GM19324 (cell line): ENCODE measurements at regions not wholly inside any gene's neighbourhood (a gene's known extent, or its start where the extent isn't known, plus 50 kb on each side); places are given as distances from the start of the nearest gene placed in this dataset.
"Not testable (repeated sequence)": the region's sequence is repeated elsewhere in the genome, so short reads cannot be mapped to it uniquely, and the experiment has no call there.

Experiments used
- ATAC-seq: cut with Tn5 transposase; IDR thresholded peaks from one replicate; pipeline ENCODE4 v1.9.1; 2021; ENCODE audit warnings: mild to moderate bottlenecking, moderate library complexity; ENCODE audit not compliant: unreplicated experiment, low FRiP score

DNA sequence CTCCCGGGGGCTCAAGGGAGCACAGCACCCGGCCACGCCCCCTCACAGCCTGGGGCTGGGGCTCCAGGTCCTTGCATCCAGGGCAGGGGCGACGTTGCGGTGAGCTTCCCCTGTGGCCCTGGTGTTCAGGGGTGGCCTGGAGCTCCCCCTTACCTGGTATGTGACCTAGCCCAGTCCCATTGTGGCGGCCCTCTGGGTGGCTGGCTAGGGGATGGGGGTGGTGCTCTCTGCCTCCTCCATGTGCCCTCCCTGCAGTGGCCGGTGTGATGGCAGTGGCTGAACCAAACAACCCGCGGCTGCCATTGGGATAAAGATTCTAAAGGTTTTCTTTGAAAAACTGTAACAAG, 288.3 kb downstream of the RDH14 start:
- ATAC-seq: no peak

DNA sequence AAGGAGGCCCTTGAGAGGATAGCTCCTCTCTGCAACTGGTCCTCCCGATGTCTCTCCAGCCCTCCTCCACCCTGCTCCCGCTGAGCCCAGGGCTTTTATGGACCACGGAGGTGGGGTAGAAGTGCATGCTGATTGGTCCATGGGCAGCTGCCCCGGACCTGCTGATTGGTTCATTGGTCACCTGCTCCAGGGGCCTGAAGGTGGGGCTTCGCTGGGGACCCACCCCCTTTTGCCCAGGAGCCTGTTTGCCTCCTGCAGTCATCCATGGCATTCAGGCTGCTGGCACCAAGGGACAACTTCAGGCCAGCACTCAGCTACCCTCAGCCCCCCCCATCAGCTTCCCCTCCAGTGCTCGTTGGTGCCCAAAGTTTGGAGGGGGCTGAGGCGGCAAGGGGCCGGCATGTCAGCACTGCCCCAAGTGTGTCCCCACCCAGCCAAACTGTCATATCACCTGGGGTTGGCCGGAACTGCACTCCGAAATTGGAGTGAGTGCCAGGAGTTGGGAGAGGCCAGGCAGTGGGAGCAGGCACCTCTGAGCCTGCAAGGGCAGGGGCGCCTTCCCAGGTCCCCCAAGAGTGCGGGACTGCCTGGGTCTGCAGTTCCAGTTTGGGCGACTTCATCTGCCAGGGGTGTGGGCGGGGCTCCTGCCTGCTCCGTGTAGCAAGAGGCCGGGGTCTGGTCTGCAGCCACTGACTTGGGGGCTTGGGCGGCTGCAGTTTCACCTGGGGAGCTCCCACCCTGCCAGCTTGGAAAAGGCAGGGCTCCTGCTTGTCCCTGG, 288.9 kb downstream of the RDH14 start:
- ATAC-seq: no peak

DNA sequence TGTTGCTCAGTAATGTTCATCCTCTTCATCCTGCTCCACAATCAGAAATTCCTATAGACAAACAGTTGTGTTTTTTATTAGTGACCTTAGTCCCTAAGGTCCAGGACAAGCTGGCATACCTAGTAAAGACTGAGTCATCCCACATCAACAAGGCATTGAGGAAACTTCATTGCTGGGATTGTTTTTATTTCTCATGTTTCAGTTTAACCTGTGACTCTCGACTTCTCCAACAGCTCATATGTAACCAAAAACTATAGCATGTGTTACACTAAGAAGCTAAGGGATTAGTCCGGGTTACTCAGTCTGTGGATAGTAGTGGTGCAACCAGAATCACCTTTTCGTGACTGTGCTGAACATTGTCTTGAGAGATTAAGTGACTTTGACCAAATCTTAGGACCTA, 292.1 kb downstream of the RDH14 start:
- no peak for ATAC-seq

DNA sequence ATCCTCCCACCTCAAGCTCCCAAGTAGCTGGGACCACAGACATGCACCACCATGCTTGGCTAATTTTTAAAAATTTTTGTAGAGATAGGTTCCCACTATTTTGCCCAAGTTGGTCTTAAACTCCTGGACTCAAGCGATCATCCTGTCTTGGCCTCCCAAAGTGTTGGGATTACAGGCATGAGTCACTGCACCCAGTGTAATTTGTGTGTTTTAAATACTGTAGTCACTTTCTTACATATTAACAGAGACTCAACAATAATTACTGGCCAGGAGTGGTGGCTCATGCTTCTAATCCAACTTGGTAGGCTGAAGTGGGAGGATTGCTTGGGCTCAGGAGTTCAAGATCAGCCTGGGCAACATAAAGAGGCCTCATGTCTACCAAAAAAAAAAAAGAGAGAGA, 293.0 kb downstream of the RDH14 start:
- ATAC-seq: no peak

DNA sequence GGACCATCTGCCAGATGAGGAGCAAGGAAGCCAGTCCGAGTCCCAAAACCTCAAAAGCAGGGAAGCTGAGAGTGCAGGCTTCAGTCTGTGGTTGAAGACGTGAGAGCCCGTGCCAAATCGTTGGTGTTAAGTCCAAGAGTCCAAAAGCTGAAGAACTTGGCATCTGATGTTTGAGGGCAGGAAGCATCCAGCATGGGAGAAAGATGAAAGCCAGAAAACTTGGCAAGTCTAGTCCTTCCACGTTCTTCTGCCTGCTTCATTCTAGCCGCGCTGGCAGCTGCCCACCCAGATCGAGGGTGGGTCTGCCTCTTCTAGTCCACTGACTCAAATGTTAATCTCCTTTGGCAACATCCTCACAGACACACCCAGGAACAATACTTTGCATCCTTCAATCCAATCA, 293.8 kb downstream of the RDH14 start:
- not testable (repeated sequence) for ATAC-seq

DNA sequence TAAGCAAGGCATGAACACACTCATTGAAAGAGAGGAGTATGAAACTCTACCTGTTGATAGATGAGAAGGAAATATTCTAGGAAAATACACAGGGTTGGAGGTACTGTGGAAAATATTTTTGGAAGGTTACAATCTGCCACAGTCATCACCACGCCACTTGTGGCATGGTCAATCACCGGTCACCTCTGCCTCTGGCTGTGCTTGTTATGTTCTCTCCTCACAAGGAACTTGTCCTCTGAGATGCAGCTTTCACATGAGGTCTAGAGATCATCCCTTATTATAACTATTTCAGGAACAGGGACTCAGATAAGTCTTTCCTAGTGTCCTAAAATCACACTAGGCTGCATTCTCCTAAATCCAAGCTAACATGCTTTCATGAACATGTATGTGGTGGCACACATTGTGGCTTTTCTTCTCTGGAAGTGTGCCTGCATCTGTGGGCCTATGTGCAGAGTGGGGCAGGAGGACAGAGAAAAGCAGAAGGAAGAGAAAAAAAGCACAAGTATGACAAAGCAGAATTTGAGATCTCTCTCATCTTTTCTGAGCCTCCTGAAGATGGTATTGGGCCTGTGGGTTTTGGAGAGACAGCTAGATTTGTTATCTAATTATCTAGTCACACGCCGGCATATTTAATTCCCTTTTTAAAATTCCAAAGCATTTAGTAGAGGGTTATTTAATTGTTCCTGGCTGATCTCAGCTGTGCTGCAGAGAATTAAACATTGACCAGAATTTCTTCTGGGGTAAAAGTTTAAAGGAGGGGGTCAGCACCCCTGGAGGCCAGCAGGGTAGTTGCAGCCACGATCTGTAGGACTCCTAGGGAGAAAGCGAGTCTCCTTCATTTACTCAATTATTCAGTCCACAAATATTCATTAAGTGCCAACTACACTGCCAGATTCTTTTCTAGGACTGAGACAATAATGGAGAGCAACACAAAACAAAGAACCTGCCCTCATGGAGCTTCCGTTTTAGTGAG, 294.6 kb downstream of the RDH14 start:
- no peak for ATAC-seq

DNA sequence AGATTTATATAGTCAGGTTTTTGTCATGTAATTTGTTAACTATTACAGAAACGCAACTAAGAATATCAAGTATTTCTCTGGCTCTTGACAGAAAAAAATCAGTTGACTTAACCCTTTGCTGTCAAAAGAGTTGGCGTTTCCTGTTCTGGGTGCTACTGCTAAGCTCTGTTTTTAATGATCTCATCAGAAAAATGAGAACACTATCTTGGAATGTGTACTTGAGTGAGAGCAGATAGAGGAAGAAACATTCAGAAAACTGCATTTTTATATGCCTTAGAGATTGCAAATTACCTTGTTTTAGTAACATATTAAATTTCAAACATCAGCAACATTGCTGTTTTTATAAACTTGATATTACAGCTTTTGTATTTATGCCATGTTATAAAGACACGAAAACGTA, 297.9 kb downstream of the RDH14 start:
- no peak for ATAC-seq

DNA sequence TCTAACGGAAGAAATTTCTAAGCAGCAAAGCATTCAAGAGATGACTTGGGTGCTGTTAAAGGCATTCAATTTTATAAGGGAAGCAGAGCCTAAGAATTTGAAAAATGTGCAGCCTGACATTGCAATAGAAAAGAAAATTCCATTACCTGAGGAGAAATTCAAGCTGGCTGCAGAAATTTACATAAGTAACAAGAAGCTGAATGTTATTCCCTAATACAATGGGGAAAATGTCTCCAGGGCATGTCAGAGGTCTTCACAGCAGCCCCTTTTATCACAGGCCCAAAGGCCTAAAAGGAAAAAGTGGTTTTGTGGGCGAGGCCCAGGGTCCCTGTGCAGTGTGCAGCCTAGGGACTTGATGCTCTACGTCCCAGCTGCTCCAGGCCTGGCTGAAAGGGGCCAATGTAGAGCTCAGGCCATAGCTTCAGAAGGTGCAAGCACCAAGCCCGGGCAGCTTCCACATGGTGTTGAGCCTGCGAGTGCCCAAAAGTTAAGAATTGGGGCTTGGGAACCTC, 306.7 kb downstream of the RDH14 start:
- ATAC-seq: no peak

DNA sequence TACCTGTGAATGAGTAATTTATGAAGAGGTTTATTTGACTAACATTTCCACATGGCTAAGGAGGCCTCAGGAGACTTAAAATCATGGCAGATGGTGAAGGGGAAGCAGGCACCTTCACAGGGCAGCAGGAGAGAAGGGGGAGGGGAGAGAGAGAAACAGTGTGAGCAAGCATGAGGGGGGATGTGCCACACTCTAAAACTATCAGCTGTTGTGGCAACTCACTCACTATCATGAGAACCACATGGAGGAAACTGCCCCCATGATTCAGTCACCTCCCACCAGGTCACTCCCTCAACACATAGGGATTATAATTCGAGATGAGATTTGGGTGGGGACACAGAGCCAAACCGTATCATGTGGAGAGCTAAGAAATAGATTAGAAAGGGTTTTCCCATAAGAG, 309.0 kb downstream of the RDH14 start:
- ATAC-seq: no peak

DNA sequence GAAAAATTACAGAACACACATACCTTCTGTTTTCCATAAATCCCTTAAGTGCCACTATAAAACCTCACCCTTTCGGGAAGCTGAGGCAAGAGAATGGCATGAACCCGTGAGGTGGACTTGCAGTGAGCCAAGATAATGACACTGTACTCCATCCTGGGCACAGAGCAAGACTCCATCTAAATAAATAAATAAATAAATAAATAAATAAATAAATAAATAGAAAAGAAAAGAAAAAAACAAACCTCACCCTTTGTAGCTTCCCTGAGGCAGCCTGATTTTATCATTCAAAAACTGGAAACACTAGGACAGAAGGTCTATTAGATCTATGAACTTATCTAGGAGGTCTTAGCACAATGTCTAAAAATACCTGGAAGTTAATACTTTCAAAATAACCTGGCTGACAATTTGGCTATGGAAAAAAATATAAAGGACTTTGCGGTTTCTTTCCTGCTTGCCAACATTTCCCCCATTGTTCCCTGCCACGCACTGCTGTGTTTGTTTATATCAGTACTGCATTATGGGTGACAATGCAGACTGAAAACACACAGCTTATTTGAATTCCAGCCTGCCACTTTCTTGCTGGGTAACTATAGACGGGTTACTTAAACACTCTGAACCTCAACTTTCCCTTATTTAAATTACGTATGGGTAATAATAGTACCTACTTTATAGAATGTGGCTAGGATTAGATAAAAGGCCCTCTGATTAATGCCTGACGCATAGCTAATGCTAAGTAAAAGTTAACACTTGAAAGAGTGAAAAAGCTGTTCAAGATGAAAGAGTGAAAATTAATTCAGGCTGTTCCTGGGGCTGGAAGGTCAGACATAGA, 313.0 kb downstream of the RDH14 start:
- ATAC-seq: no peak

DNA sequence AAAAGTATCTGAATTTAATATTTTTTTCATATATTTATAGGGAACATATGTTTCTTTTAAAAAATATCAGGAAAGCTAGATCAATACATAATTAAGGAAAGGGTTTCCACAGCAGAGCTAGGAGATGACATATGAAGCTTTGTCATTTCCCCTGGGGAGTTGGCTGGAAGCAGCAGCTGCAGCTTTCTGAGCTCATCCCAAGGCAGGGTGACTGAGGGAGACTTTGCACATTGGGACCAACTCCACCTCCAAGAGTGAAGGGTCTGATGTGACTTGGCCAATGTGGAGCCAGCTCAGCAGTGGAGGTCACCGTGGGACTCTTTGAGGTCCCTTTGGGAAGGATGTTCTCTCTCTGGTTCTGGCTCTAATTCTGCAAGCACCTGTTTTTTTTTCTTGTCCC, 315.1 kb downstream of the RDH14 start:
- no peak for ATAC-seq

DNA sequence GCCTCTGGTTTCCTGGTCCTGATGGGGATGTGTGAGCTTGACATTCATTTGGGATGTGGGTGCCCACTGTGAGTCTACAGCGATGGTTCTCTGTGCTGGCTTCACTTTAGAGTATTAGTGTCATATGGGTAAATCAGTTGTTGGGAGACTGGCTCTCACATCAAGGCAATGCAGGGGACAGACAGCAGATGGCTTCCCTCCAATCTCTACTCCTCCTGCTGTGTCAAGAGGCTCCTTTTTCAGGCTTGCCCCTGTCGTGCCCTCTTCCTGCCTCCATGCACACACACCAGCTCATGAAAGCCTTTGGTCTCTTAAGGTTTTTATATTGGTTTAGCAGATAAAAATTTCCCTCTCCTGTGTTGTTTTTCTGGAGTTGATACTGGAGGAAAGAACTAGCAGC, 315.6 kb downstream of the RDH14 start:
- no peak for ATAC-seq

DNA sequence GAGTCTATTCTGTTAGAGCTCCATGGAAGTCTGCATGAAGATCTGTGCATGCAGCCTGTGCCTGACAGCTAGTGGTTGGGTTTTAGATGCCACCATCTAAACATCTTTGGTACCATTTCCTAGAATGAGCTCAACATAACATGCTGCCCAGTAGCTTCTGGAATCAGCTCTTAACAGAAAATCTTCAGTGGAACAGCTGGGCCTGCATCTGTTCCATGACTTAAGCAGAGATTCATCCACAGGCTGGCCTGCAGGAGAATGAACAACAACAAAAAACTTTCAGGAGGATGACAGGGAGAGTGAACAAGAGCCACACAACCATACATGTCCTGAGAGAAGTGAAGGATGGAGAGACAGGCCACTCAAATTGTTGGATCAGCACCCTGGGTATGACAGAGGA, 316.6 kb downstream of the RDH14 start:
- ATAC-seq: no peak

DNA sequence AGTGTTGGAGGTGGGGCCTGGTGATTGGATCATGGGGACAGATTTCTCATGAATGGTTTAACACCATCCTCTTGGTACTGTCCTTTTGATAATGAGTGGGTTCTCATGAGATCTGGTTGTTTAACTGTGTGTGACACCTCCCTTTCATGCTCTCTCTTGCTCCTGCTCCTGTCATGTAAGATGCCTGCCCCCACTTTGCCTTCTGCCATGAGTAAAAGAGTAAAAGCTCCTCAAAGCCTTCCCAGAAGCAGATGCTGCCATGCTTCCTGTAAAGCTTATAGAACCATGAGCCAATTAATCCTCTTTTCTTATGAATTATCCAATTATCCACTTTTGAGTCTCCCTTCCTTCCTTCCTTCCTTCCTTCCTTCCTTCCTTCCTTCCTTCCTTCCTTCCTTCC, 317.7 kb downstream of the RDH14 start:
- no peak for ATAC-seq

DNA sequence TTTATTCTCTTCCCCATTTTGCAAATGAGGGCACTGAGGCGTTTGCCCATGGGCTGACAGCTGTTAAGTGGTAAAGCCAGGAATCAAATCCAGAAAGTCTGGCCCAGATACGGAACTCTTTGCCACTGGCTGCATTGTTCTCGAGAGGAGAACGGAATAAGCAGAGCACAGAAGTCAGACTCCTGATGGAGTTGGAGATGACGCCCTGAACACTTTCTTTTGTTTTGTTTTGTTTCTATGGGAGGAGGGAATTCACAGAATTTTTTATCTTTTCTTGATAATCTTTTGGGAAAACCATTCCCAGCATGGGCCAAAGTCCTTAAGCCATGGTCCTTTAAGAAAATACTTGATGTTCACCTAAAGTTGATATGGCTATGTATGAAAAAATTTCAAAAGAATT, 322.2 kb downstream of the RDH14 start:
- no peak for ATAC-seq

DNA sequence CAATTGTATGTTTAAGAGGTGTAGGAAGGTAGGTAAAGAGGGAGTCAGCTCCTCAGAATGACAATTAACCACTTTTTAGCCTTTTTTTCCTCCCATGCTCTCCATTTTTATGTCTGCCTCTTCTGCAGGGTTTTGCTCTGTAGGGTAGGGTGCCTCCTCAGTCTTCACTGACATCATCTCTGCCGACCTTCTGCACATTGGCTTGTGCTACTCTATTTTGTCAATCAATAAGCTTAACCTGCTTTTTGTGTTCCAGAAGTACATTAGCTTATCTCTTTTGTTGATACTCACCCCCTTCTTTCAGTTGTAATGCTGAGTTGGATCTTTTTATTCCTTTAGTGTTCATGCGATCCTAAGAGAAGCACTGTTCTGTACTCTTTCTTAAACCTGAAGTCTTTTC, 323.2 kb downstream of the RDH14 start:
- no peak for ATAC-seq

DNA sequence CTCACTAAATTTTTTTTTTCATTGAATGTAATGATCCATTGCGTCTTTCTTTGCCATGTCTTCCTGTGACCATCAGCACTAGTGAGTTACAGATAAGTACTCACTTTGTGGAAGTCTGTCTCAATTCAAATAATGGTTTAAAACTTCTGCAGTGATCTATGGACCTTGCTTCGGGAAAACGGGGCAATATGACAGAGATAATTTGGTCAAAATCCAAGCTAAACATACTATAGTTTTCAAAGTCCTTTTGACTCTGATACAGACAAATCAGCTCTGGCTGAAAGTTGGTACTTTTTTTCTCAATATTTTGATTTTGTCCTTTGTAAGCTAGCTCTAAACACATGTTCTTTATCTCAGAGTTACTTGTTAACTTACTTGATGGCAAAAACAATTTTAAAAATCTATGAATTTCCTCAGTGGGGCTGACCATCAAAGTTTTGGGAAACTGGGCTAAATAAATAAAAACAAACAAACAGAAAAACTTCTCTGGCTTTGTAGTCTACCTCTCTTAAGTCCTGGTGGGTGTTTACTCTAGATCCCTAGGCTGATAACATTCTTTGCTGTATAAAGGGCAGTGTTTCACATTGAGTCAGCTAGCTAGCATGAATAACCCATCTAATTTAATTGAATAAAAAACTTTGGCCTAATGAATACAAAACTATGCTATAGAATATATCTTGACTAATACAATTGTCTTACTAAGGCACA, 327.6 kb downstream of the RDH14 start:
- no peak for ATAC-seq

DNA sequence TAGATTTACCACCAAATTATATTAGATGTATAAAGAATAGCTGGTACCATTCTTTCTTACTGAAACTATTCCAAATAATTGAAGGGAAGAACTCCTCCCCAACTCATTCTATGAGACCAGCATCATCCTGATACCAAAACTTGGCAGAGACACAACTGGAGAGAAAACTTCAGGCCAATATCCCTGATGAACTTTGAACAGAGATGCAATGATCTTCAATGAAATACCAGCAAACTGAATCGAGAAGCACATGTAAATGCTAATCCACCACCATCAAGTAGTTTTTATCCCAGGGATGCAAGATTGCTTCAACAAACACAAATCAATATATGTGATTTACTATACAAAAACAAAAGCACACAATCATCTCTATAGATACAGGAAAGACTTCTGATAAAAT, 329.8 kb downstream of the RDH14 start:
- ATAC-seq: no peak

DNA sequence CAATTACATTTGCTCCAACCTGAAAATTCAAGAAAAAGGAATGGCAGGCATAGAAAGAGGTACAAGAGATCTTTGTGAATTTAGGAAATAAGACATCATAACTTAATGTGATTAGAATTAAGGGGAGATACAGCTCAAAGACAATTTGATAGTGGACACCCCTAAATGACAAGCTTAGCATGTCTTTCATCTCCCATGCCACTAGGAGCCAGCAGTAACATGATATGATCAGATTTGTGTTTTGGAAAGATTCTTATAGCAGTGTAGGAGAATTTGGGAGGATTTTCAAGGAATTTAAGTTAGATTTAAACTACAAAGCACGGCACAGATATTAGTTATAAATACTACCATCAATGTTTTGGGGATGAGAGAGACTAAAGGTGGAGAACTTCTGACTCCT, 340.8 kb downstream of the RDH14 start:
- no peak for ATAC-seq
